NT2/D1 (cell line): ENCODE measurements at regions not wholly inside any gene's neighbourhood (a gene's known extent, or its start where the extent isn't known, plus 50 kb on each side); places are given as distances from the start of the nearest gene placed in this dataset.

Source experiments
- SUZ12 ChIP-seq: IDR thresholded peaks from 2 replicates; pipeline ENCODE4 v1.6.1; 2011; ENCODE audit not compliant: insufficient read length, insufficient read depth; ENCODE audit errors: extremely low read depth
- YY1 ChIP-seq: IDR thresholded peaks from 2 replicates; pipeline ENCODE4 v1.6.1; 2011; ENCODE audit not compliant: insufficient read length, insufficient read depth
- ZNF274 ChIP-seq: IDR thresholded peaks from 2 replicates; pipeline ENCODE4 v1.6.1; 2011; ENCODE audit warnings: mild to moderate bottlenecking, low read depth, low read length

DNA sequence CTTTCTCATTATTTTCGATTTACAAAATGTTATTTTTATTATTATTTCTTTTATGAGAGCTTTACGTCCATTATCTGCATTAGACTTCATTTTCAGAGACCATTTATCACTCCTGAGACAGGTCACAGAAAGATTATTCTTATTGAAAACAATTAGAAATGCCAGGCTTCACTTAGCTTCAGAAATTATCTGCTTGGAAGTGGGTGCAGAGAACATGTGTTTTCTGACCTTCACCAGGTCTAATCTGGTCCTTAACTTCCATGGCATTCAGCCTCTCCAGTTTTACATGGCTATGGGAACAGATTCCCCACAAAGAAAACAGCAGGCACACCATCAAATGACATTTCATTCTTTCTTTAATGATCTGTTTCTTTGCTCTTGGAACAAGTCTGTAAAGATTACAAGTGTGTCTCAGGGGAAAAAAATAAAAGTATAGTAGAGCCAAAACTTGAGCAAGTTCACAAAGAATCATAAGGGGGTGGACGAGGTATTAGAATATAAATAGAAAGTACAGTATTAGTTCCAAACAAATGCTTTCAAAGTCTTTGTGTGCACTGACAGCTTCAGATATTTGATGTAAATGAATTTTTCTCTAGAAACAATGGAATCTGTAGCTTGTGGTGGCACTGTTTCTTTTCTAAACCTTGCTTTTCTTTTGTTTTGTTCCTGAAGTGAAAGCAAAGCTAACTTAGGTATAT, 294.2 kb upstream of the MEIS2 start:
- TF ChIP-seq SUZ12 (no peak), YY1 (no peak), ZNF274 (no peak)
